GM23338 (cell line): ENCODE measurements at regions not wholly inside any gene's neighbourhood (a gene's known extent, or its start where the extent isn't known, plus 50 kb on each side); places are given as distances from the start of the nearest gene placed in this dataset.

Experiments used
- ATAC-seq: fragments of 200-7000 bp; cut with Tn5 transposase; 3 replicates; pipeline ENCODE4 v1.9.1; 2020
- DNase-seq: peaks from one replicate; pipeline ENCODE4 v3.0.0-alpha.2; 2015; ENCODE audit warnings: low spot score
- H2AFZ ChIP-seq: fragments of 200-600 bp; sonication (generic); 2 replicates; pipeline ENCODE4 v1.8.0; 2016; ENCODE audit warnings: antibody characterized with exemption, mild to moderate bottlenecking, moderate library complexity
- H3F3A ChIP-seq: fragments of 200-600 bp; sonication (generic); replicated peaks from 2 replicates; pipeline ENCODE4 v1.8.0; 2017; ENCODE audit warnings: antibody characterized with exemption, mixed run types, low read depth
- H3K27ac ChIP-seq: fragments of 200-600 bp; sonication (generic); 2 replicates; pipeline ENCODE4 v1.6.1; 2016; ENCODE audit warnings: low read depth
- H3K27me3 ChIP-seq: fragments of 200-600 bp; sonication (generic); 2 replicates; pipeline ENCODE4 v1.8.0; 2016; ENCODE audit warnings: mild to moderate bottlenecking, mixed run types, moderate library complexity; ENCODE audit not compliant: insufficient read depth
- H3K36me3 ChIP-seq: fragments of 200-600 bp; sonication (generic); 2 replicates; pipeline ENCODE4 v1.8.0; 2016; ENCODE audit warnings: mild to moderate bottlenecking; ENCODE audit not compliant: insufficient read depth
- H3K4me1 ChIP-seq: fragments of 200-600 bp; sonication (generic); 2 replicates; pipeline ENCODE4 v1.8.0; 2016; ENCODE audit warnings: mild to moderate bottlenecking, moderate library complexity; ENCODE audit not compliant: insufficient read depth
- H3K4me2 ChIP-seq: fragments of 200-600 bp; sonication (generic); 2 replicates; pipeline ENCODE4 v1.7.1; 2017; ENCODE audit warnings: mixed run types
- H3K4me3 ChIP-seq: fragments of 200-600 bp; sonication (generic); 2 replicates; pipeline ENCODE4 v1.6.1; 2016; ENCODE audit warnings: mixed run types
- H3K79me2 ChIP-seq: fragments of 200-600 bp; sonication (generic); replicated peaks from 2 replicates; pipeline ENCODE4 v1.8.0; 2017; ENCODE audit warnings: mild to moderate bottlenecking; ENCODE audit not compliant: insufficient read depth
- H3K9me2 ChIP-seq: fragments of 200-600 bp; sonication (generic); 2 replicates; pipeline ENCODE4 v1.8.0; 2017; ENCODE audit not compliant: insufficient read depth
- H4K20me1 ChIP-seq: fragments of 200-600 bp; sonication (generic); replicated peaks from 2 replicates; pipeline ENCODE4 v1.8.0; 2017; ENCODE audit warnings: mild to moderate bottlenecking; ENCODE audit not compliant: insufficient read depth
- H3K27ac Mint-ChIP-seq: 2 replicates; pipeline ENCODE4 v1.8.0; 2020; ENCODE audit warnings: inconsistent platforms, mild to moderate bottlenecking, moderate library complexity, mixed read lengths
- H3K27me3 Mint-ChIP-seq: 3 replicates; pipeline ENCODE4 v1.8.0; 2022; ENCODE audit warnings: low read depth, mild to moderate bottlenecking, moderate library complexity, mixed read lengths, inconsistent platforms; ENCODE audit not compliant: insufficient read depth, poor library complexity
- H3K36me3 Mint-ChIP-seq: 3 replicates; pipeline ENCODE4 v1.8.0; 2021; ENCODE audit warnings: low read depth, mild to moderate bottlenecking, inconsistent platforms, moderate library complexity, mixed read lengths
- H3K4me1 Mint-ChIP-seq: 3 replicates; pipeline ENCODE4 v1.8.0; 2020; ENCODE audit warnings: mild to moderate bottlenecking, inconsistent platforms, mixed read lengths
- H3K4me3 Mint-ChIP-seq: 3 replicates; pipeline ENCODE4 v1.8.0; 2021; ENCODE audit warnings: moderate library complexity, mild to moderate bottlenecking, inconsistent platforms, mixed read lengths
- H3K9me3 Mint-ChIP-seq: 3 replicates; pipeline ENCODE4 v1.8.0; 2020; ENCODE audit warnings: moderate library complexity, mild to moderate bottlenecking, inconsistent platforms, mixed read lengths
- CREB1 ChIP-seq: fragments of 250-450 bp; sonication (Bioruptor Pico); IDR thresholded peaks from 2 replicates; pipeline ENCODE4 v1.5.0; 2020; ENCODE audit warnings: low read depth, mild to moderate bottlenecking, moderate library complexity
- CTCF ChIP-seq, 2 experiments: fragments of 200-600 bp in 1 of 2; sonication (generic) in 1 of 2; conservative IDR thresholded peaks; 2 replicates each; pipeline versions ENCODE4 v1.5.1 to v1.6.1; 2016 to 2017; ENCODE audit warnings: antibody characterized with exemption in 2 of 2, low read depth in 2 of 2, mild to moderate bottlenecking in 2 of 2, moderate library complexity in 1 of 2
- EZH2phosphoT487 ChIP-seq: fragments of 200-600 bp; sonication (generic); IDR thresholded peaks from one replicate; pipeline ENCODE4 v1.8.1; 2018; ENCODE audit warnings: antibody characterized with exemption; ENCODE audit not compliant: unreplicated experiment
- POLR2AphosphoS5 ChIP-seq: IDR thresholded peaks from 2 replicates; pipeline ENCODE4 v1.6.1; 2016; ENCODE audit warnings: antibody characterized with exemption, low read depth
- STAT1 ChIP-seq: IDR thresholded peaks from one replicate; pipeline ENCODE4 v1.6.1; 2016; ENCODE audit warnings: antibody characterized with exemption; ENCODE audit not compliant: unreplicated experiment
- ZNF114 ChIP-seq: fragments of 250-450 bp; sonication (Bioruptor Pico); IDR thresholded peaks from 2 replicates; pipeline ENCODE4 v1.5.0; 2020; ENCODE audit warnings: mild to moderate bottlenecking, moderate library complexity
- ZNF331 ChIP-seq: fragments of 250-450 bp; sonication (Bioruptor Pico); IDR thresholded peaks from 2 replicates; pipeline ENCODE4 v1.5.0; 2020; ENCODE audit warnings: low read depth, mild to moderate bottlenecking, moderate library complexity
- ZNF462 ChIP-seq: fragments of 250-450 bp; sonication (Bioruptor Pico); IDR thresholded peaks from 2 replicates; pipeline ENCODE4 v1.5.0; 2020; ENCODE audit warnings: mild to moderate bottlenecking, moderate library complexity

- no peak for ATAC-seq
- no peak overlapping the region for H3K27ac Mint-ChIP-seq
- no peaks in the 10 kb centered on the region for H3K27me3 ChIP-seq
- no peak for TF ChIP-seq ZNF331 (CRISPR knock-in tag)
- TF ChIP-seq CREB1 (CRISPR knock-in tag) = no peak
- TF ChIP-seq ZNF462 (CRISPR knock-in tag) = no peak
- TF ChIP-seq ZNF114 = no peak
- no peak for TF ChIP-seq CTCF (conservative IDR thresholded peaks at IDR 0.05; ENCODE audit: low read depth in 2 of 2)
- no peak for TF ChIP-seq STAT1
- no peak for TF ChIP-seq EZH2phosphoT487
- no peak for TF ChIP-seq POLR2AphosphoS5
- no peaks in the 10 kb centered on the region for H3K36me3 Mint-ChIP-seq
- H3K4me1 ChIP-seq = no peaks in the 10 kb centered on the region
- H3F3A ChIP-seq = no peaks in the 10 kb centered on the region
- H3K9me2 ChIP-seq = no peaks in the 10 kb centered on the region
- H3K79me2 ChIP-seq = no peaks in the 10 kb centered on the region
- no peak overlapping the region for H3K4me3 Mint-ChIP-seq
- no peaks in the 10 kb centered on the region for H3K36me3 ChIP-seq
- no peaks in the 10 kb centered on the region for H4K20me1 ChIP-seq
- DNase-seq = no peak
- no peak overlapping the region for H3K4me3 ChIP-seq
- peaks cover 11% of the 10 kb centered on the region; the same call in 2 of the 3 replicates for H3K4me1 Mint-ChIP-seq
- no peak overlapping the region for H2AFZ ChIP-seq
- H3K27ac ChIP-seq = no peak overlapping the region
- H3K4me2 ChIP-seq = no peak overlapping the region
- peaks cover 2% of the 10 kb centered on the region for H3K27me3 Mint-ChIP-seq
- no peaks in the 10 kb centered on the region for H3K9me3 Mint-ChIP-seq
These were observed 78.7 kb downstream of the MAGED4 start for GRCh38 chrX:52263417-52263816.
